ENCODE measurements at regions not wholly inside any gene's neighbourhood (a gene's known extent, or its start where the extent isn't known, plus 50 kb on each side); places are given as distances from the start of the nearest gene placed in this dataset.
"Not testable (repeated sequence)": the region's sequence is repeated elsewhere in the genome, so short reads cannot be mapped to it uniquely, and the experiment has no call there.

- DNase-seq: not testable (repeated sequence)
These were observed 734.9 kb downstream of the TENT5A start for GRCh38 chr6:81017586-81017985.

DNA sequence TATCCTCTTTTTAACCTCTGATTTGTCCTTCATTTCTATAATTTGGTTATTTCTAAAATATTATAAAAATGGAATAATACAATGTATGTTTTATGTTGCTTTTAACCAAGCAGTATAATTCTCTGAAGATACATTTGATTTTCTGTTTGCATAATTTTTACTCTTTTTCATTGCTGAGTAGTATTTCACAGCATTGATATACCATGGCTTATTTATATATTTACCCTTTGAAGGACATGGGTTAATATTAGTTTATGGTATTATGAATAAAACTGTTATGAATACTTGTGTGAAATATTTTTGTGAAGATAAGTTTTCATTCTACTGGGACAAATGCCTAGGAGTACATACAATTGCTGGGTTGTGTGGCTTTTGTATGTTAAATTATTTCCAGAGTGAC lies 748.6 kb downstream of the TENT5A start:
- no peak for DNase-seq

GRCh38 chr6:81003156-81003555 lies 749.3 kb downstream of the TENT5A start:
- no peak for DNase-seq

DNA sequence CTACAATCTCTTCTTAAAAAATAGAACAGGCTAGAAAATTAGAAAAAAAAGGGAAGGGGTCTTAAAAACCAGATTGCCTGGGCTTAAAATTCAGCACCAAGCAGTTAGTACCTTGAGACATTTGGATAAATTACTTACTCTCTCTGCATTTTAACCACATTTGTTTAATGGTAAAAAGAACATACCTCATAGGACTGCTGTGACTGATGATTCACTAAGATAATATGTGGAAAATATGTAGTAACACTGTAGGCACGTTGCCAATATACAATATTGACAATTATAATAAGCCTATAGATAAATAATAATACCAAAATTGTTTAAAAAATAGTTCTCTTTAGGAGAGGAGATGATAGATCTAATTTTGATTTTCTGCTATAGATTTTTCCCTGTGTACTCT lies 750.4 kb downstream of the TENT5A start:
- no peak for DNase-seq

DNA sequence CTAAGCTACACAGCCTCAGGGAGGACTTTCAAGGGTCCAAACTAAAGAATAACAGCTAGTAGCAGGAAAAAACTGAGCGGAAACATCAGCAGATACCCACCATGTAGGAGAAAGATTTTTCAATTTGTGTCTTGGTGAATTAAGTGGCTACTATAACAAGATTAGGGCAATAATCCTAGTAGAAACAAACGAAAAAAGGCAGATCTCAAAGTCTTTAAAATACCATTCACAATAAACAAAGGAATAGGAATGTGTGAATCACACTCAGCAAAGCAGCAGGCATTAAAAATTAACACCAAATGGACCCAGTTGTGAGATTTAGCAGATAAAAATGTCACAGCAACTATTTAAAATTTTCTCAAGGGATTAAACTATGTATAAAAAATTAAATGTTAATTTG lies 761.2 kb downstream of the TENT5A start:
- no peak for DNase-seq

DNA sequence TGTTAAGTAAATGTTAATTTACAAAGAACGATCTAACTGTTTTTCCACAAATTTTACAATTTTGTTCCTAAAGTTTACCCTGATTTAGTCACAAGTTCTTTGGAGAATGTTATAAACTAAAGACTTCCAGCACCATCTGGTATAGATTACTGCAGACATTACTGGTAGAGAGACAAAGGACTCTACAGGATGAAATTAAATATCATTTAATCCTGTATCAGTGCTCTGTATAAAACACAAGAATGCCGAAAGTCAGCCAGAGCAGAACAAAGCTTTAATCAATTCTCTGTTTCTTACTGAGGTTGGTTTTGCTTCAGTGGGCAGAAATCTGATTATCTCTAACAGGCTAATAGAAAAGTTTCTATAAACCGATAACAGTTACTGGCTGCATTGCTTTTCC lies 763.6 kb downstream of the TENT5A start:
- no peak for DNase-seq

DNA sequence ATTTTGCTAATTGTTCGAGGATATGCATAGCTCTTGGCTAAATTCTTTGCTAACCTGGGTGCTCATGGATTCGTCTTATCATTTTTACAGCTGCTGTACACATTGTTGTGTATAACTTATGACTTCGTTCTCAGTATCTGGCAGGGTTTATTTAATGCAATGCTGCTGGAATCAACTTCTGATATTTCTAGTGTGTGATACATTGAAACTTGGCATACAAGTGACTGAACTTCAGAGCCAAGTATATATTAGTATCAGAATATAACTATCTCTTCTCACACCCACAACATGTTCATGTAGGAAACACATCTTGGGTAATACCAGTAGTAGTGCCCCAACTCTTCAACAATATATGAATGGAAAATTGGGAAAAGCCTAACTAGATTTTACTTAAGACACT lies 764.2 kb downstream of the TENT5A start:
- DNase-seq: peak; percentile 8

DNA sequence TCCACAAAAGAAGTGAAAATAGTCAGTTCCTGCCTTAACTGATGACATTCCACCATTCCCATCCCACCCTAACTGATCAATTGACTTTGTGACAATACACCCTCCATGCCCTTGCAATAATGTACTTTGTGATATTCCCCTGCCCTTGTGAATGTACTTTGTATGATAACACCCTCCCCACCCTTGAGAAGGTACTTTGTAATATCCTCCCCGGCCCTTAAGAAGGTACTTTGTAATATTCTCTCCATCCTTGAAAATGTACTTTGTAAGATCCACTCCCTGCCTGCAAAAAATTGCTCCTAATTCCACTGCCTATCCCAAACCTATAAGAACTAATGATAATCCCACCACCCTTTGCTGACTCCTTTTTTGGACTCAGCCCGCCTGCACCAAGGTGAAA lies 771.3 kb downstream of the TENT5A start:
- DNase-seq: not testable (repeated sequence)

DNA sequence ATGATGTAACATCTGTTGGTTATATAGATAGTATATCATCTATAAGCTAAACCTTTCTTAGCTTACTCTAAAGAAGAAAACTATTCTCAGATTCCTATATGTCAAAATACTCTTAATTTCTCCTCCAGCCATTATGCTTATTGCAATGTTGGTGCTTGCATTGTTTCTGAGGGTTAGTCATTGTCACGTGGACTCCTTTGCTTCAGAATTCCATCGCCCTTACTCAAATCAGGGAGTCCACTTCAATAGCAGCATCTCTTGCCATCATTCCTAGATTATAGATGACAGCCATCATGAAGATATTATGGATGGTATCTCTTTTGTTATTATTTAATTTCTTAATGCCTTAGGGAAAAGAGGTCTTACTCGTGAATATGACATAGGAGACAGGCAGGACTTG lies 776.1 kb downstream of the TENT5A start:
- DNase-seq: no peak

- DNase-seq: no peak
These were observed 777.9 kb downstream of the TENT5A start for GRCh38 chr6:80974579-80974978.

DNA sequence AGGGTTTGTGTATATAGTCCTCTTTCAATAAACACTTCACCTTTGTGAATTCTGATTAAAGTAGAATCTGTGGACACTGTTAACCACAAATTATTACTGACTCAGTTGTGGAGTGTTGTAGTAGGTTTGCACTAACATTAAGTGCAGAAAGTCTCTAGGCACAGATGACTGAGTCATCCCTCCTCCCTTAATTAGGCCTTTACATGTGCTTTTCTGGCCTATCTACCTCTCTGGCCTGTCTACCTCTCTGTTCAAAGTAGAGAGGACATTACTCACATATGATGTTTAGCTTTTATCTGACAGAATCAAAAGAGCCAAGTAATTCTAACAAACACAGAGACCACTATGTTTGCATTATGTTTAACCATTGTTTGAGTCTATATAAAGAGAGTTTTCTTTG lies 783.0 kb downstream of the TENT5A start:
- no peak for DNase-seq

DNA sequence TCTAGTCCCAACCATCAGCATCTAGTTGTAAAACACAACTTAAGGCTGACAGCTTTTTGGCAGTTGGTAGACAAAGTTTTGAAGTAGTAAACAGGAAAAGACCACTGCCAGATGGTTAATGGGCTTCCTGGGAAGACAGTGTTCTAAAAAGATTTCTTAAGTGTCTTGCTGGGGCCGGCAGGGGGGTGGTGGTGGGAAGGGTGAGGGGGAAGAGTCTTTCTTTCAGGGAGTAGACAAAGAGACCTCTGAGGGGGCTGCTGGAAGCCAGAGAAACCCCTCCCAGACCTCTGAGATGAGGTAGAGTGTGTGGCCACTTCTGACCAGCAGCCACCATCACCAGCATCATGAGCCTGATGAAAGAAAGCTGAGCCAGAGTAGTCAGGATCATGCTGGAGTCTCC lies 784.9 kb downstream of the TENT5A start:
- peak; percentile 19 to 30 for DNase-seq

DNA sequence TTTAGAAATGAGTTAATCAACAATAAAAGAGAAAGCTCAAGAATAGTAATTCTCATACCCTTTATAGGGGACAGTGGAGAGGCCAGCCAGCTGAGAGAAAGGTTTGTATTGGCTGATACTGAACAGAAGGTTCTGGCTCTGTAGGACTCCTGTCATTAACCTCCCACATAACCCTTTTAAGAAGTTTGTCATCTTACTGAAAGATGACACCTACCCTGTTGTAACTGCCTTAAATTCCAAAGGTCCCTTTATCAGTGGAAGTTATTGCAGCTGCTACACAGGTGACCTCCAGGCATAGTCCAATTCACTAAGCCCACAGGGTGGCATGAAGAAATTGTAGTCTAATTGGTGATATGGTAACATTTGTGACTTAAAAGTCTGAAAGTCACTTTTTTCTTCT lies 790.1 kb downstream of the TENT5A start:
- no peak for DNase-seq

- no peak for DNase-seq
These were observed 791.3 kb downstream of the TENT5A start for GRCh38 chr6:80961166-80961565.

GRCh38 chr6:80959034-80959433 lies 793.4 kb downstream of the TENT5A start:
- no peak for DNase-seq

GRCh38 chr6:80956898-80957297 lies 795.6 kb downstream of the TENT5A start:
- DNase-seq: no peak

- not testable (repeated sequence) for DNase-seq
These were observed 800.0 kb downstream of the TENT5A start for GRCh38 chr6:80952479-80952878.

GRCh38 chr6:80946402-80946801 lies 806.1 kb downstream of the TENT5A start:
- no peak for DNase-seq

DNA sequence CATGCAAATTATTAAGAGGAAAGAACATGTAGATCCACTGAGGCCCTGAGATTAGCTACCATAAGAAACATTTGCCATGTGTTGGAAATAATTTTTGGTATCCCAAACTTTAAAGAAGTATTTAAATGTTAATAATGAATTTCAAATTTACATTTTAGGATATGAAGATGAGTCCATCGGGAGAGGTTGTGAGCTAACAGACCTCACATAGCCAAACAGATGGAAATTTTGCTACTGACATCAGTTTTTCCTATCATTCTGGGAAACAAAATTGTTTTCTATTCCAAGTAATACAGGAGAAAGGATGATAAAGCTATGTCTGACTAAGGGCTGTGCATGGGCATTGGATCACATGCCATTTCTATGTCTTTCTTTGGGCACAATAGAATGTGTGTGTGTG lies 809.6 kb downstream of the TENT5A start:
- DNase-seq: no peak

- no peak for DNase-seq
These were observed 811.5 kb downstream of the TENT5A start for GRCh38 chr6:80940976-80941375.

- DNase-seq: peak; percentile 54 to 58
These were observed 811.9 kb downstream of the TENT5A start for GRCh38 chr6:80940571-80940970.

GRCh38 chr6:80939898-80940297 lies 812.6 kb downstream of the TENT5A start:
- peak; percentile 29 to 31 for DNase-seq

- DNase-seq: no peak
These were observed 813.0 kb downstream of the TENT5A start for GRCh38 chr6:80939480-80939879.

DNA sequence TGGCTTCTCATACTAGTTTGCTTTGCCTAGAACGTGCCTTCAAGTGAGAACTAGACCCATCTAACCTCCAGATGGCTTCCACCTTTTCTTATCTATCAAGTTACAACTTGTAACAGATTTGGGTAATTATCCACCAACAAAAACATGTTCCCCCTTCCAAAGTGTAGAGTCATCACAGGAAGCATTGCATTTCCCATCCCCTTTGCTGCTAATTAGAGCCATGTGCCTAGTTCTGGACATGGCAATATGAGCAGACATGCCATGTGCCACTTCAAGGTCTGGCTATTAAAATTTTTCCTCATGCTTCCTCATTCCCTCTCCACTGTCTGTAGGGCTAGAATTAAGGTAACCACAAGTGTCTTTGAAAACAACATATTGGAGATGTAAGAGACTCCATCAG lies 814.4 kb downstream of the TENT5A start:
- no peak for DNase-seq

GRCh38 chr6:80932359-80932758 lies 820.1 kb downstream of the TENT5A start:
- no peak for DNase-seq

Data from right lung (tissue), 2 donors.